SJSA1 (cell line): ENCODE measurements at regions not wholly inside any gene's neighbourhood (a gene's known extent, or its start where the extent isn't known, plus 50 kb on each side); places are given as distances from the start of the nearest gene placed in this dataset.
"Not testable (repeated sequence)": the region's sequence is repeated elsewhere in the genome, so short reads cannot be mapped to it uniquely, and the experiment has no call there.

Experiments used
- DNase-seq, 2 experiments: peaks; one replicate each; pipeline ENCODE4 v3.0.0-alpha.2; 2015 to 2020; ENCODE audit warnings: low spot score in 2 of 2, low read depth in 1 of 2
- H3K27ac ChIP-seq: fragments of 250-450 bp; sonication (Bioruptor Pico); 2 replicates; pipeline ENCODE4 v1.5.1; 2020; ENCODE audit warnings: mild to moderate bottlenecking, moderate library complexity
- H3K27me3 ChIP-seq: fragments of 250-450 bp; sonication (Bioruptor Pico); replicated peaks from 2 replicates; pipeline ENCODE4 v1.5.1; 2020; ENCODE audit warnings: mild to moderate bottlenecking, moderate library complexity
- H3K36me3 ChIP-seq: fragments of 250-450 bp; sonication (Bioruptor Pico); 2 replicates; pipeline ENCODE4 v1.5.1; 2020; ENCODE audit warnings: mild to moderate bottlenecking
- H3K4me1 ChIP-seq: fragments of 250-450 bp; sonication (Bioruptor Pico); replicated peaks from 2 replicates; pipeline ENCODE4 v1.6.1; 2021; ENCODE audit warnings: mild to moderate bottlenecking
- H3K4me3 ChIP-seq: fragments of 250-450 bp; sonication (Bioruptor Pico); 2 replicates; pipeline ENCODE4 v1.5.1; 2020; ENCODE audit warnings: mild to moderate bottlenecking
- H3K9me3 ChIP-seq: fragments of 250-450 bp; sonication (Bioruptor Pico); replicated peaks from 2 replicates; pipeline ENCODE4 v1.5.1; 2020; ENCODE audit warnings: mild to moderate bottlenecking

- H3K36me3 ChIP-seq = no peaks in the 10 kb centered on the region
- H3K4me1 ChIP-seq = no peaks in the 10 kb centered on the region
- H3K27ac ChIP-seq = no peak overlapping the region
- DNase-seq = no peak
- no peaks in the 10 kb centered on the region for H3K27me3 ChIP-seq
- H3K9me3 ChIP-seq = peaks cover 4% of the 10 kb centered on the region; the same call in 1 of the 2 replicates
- no peak overlapping the region for H3K4me3 ChIP-seq
Observed at GRCh38 chr1:105436589-105437259, 1619.8 kb upstream of the PRMT6 start.

- DNase-seq = no peak
- Histone ChIP-seq H3K27me3 (no peaks in the 10 kb centered on the region), H3K27ac (no peak overlapping the region)
Observed at GRCh38 chr1:105437847-105438246, 1618.6 kb upstream of the PRMT6 start.

DNA sequence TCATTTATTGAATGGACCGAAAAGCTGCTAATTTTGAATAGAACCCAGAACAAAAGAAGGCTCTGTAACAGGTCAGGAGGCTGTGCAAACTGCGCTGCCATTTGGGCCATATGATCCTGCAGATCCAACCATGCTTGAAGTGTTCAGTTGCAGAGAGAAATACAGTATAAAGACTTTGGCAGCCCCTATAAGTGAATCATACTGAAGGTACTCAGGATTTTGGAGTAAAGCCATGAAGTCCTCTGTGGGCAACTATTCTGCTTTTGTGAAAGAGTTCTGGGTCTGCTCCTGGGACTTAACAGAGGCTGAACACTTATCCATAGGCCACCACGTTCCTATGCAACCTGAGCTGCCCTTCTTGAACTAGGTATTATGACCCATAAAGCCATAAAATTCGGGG, 1613.6 kb upstream of the PRMT6 start:
- no peak overlapping the region for H3K4me3 ChIP-seq
- DNase-seq = no peak
- H3K27ac ChIP-seq = no peak overlapping the region
- H3K4me1 ChIP-seq = no peaks in the 10 kb centered on the region
- H3K36me3 ChIP-seq = no peaks in the 10 kb centered on the region
- H3K27me3 ChIP-seq = no peaks in the 10 kb centered on the region
- H3K9me3 ChIP-seq = peaks cover 4% of the 10 kb centered on the region; the same call in 1 of the 2 replicates

More at GRCh38 chr1:105437847-105438246, 1618.6 kb upstream of the PRMT6 start:
- Histone ChIP-seq H3K9me3 (peaks cover 4% of the 10 kb centered on the region; the same call in 1 of the 2 replicates), H3K4me3 (no peak overlapping the region), H3K4me1 (no peaks in the 10 kb centered on the region), H3K36me3 (no peaks in the 10 kb centered on the region)

GRCh38 chr1:105459759-105460158, 1596.7 kb upstream of the PRMT6 start:
- Histone ChIP-seq H3K4me3 (no peak overlapping the region), H3K27ac (no peak overlapping the region), H3K9me3 (no peaks in the 10 kb centered on the region), H3K4me1 (no peaks in the 10 kb centered on the region), H3K27me3 (no peaks in the 10 kb centered on the region), H3K36me3 (no peaks in the 10 kb centered on the region)
- DNase-seq = no peak

DNA sequence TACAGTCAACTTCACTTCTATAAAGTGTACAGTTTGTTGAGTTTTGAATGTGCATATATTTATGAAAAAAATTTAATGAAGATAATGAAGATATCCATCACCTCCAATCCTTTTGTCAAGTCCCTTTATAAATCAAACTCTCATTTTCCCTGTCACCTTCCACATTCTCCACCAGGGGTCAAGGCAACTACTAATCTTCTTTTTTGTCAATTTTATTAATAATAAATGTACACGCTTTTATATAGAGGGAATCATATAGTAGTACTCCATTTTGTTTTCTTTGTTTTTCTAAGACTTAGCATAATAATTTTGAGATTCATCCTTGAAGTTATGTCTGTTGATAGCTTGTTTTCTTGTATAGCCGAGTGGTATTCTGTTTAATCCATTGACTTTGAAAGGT, 1594.2 kb upstream of the PRMT6 start:
- Histone ChIP-seq H3K27me3 (no peaks in the 10 kb centered on the region), H3K4me3 (no peak overlapping the region), H3K36me3 (no peaks in the 10 kb centered on the region), H3K4me1 (no peaks in the 10 kb centered on the region), H3K27ac (no peak overlapping the region), H3K9me3 (0 out of 2 replicates have a peak, but pooled peaks cover 3% of the 10 kb centered on the region)
- DNase-seq = no peak

DNA sequence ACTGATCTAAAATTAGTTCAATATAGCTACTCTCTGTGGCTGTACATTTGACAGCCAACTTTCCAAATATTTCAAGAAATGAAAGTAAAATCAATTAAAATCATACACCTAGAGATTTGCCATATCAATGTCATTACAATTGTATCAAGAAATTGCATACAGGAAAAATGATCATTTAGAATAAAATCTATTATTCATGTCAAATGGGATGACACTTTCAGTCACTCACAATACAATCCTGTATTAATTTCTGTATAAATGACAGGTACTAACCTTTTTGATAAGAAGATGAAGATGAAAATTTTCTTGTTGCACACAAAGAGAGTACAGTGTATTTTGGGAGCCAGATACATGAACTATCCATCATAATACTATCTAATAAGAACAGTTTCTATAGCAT, 1588.9 kb upstream of the PRMT6 start:
- no peak overlapping the region for H3K27ac ChIP-seq
- H3K36me3 ChIP-seq = no peaks in the 10 kb centered on the region
- no peak for DNase-seq
- H3K9me3 ChIP-seq = 0 out of 2 replicates have a peak, but pooled peaks cover 3% of the 10 kb centered on the region
- H3K4me1 ChIP-seq = no peaks in the 10 kb centered on the region
- no peaks in the 10 kb centered on the region for H3K27me3 ChIP-seq
- no peak overlapping the region for H3K4me3 ChIP-seq

DNA sequence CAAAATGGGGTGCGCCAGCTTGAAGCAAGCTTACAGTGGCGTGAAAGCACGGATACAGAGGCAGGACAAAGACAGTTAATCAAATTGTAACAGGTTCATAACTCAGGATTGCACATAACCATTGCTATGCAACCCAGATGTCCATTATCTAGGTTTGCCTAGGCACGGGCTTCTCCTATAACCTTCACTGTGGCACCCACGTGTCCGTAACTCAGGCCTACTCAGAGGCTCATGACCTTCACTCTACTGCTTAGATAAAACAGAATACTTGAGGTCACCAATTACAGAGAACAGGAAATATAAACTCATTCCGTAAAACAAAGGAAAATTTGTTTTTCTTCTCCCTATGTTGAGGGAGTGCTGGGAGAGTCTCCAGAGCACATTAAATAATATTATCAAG, 1585.9 kb upstream of the PRMT6 start:
- not testable (repeated sequence) for H3K36me3 ChIP-seq, H3K4me3 ChIP-seq

GRCh38 chr1:105483436-105483835, 1573.0 kb upstream of the PRMT6 start:
- no peaks in the 10 kb centered on the region for H3K4me1 ChIP-seq
- no peaks in the 10 kb centered on the region for H3K27me3 ChIP-seq
- no peaks in the 10 kb centered on the region for H3K9me3 ChIP-seq
- no peaks in the 10 kb centered on the region for H3K36me3 ChIP-seq
- no peak overlapping the region for H3K4me3 ChIP-seq
- no peak for DNase-seq
- no peak overlapping the region for H3K27ac ChIP-seq

More for the DNA sequence above, 1585.9 kb upstream of the PRMT6 start:
- DNase-seq, H3K27ac ChIP-seq, H3K27me3 ChIP-seq, H3K9me3 ChIP-seq, H3K4me1 ChIP-seq: not testable (repeated sequence)

- Histone ChIP-seq H3K4me3 (no peak overlapping the region), H3K27ac (no peak overlapping the region), H3K9me3 (no peaks in the 10 kb centered on the region), H3K27me3 (no peaks in the 10 kb centered on the region), H3K36me3 (no peaks in the 10 kb centered on the region), H3K4me1 (no peaks in the 10 kb centered on the region)
- no peak for DNase-seq
Observed at GRCh38 chr1:105485207-105485606, 1571.3 kb upstream of the PRMT6 start.

- no peaks in the 10 kb centered on the region for H3K27me3 ChIP-seq
- no peak overlapping the region for H3K4me3 ChIP-seq
- H3K36me3 ChIP-seq = no peaks in the 10 kb centered on the region
- DNase-seq = no peak
- no peaks in the 10 kb centered on the region for H3K4me1 ChIP-seq
- no peaks in the 10 kb centered on the region for H3K9me3 ChIP-seq
- H3K27ac ChIP-seq = no peak overlapping the region
Observed at GRCh38 chr1:105492921-105493320, 1563.6 kb upstream of the PRMT6 start.

GRCh38 chr1:105516068-105516467, 1540.4 kb upstream of the PRMT6 start:
- no peak for DNase-seq
- Histone ChIP-seq H3K27me3 (no peaks in the 10 kb centered on the region), H3K4me3 (no peak overlapping the region), H3K4me1 (no peaks in the 10 kb centered on the region), H3K27ac (no peak overlapping the region), H3K36me3 (no peaks in the 10 kb centered on the region), H3K9me3 (no peaks in the 10 kb centered on the region)

- Histone ChIP-seq H3K27ac (no peak overlapping the region), H3K36me3 (no peaks in the 10 kb centered on the region), H3K4me1 (no peaks in the 10 kb centered on the region), H3K27me3 (no peaks in the 10 kb centered on the region), H3K9me3 (no peaks in the 10 kb centered on the region), H3K4me3 (no peak overlapping the region)
- DNase-seq = no peak
Observed at GRCh38 chr1:105533996-105534395, 1522.5 kb upstream of the PRMT6 start.

GRCh38 chr1:105544475-105544874, 1512.0 kb upstream of the PRMT6 start:
- no peaks in the 10 kb centered on the region for H3K9me3 ChIP-seq
- H3K27me3 ChIP-seq = no peaks in the 10 kb centered on the region
- DNase-seq = no peak
- no peaks in the 10 kb centered on the region for H3K4me1 ChIP-seq
- no peak overlapping the region for H3K4me3 ChIP-seq
- no peaks in the 10 kb centered on the region for H3K36me3 ChIP-seq
- H3K27ac ChIP-seq = no peak overlapping the region

GRCh38 chr1:105556266-105556665, 1500.2 kb upstream of the PRMT6 start:
- Histone ChIP-seq H3K27ac (no peak overlapping the region), H3K4me3 (no peak overlapping the region), H3K4me1 (no peaks in the 10 kb centered on the region), H3K9me3 (no peaks in the 10 kb centered on the region; the same call in 1 of the 2 replicates), H3K36me3 (no peaks in the 10 kb centered on the region), H3K27me3 (no peaks in the 10 kb centered on the region)
- no peak for DNase-seq

DNA sequence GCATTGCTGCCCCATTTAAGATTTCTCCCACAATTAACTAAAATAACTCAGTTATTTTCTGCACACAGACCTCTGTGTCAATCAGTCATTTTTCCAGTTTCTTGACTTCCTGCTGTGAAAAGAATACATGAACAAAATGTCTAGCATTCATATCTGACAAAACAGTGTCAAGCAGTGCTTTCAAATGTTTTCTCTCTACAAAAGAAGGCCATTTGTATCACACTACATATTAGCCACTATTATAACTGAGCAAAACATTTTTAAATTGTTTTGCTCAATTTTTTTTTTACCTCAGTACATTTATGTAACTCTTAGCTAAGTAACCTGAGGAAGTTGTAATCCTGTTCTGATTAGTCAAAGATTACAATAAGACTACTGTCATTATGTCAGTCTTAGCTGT, 1498.5 kb upstream of the PRMT6 start:
- DNase-seq = no peak
- H3K9me3 ChIP-seq = no peaks in the 10 kb centered on the region; the same call in 1 of the 2 replicates
- no peaks in the 10 kb centered on the region for H3K36me3 ChIP-seq
- no peak overlapping the region for H3K4me3 ChIP-seq
- no peaks in the 10 kb centered on the region for H3K4me1 ChIP-seq
- no peaks in the 10 kb centered on the region for H3K27me3 ChIP-seq
- H3K27ac ChIP-seq = no peak overlapping the region
